AG04449 (cell line): ENCODE measurements at regions not wholly inside any gene's neighbourhood (a gene's known extent, or its start where the extent isn't known, plus 50 kb on each side); places are given as distances from the start of the nearest gene placed in this dataset.

Source experiments
- CTCF ChIA-PET: fragments of 350-600 bp; formaldehyde crosslinking; extraction: SDS; loops from one replicate; lab custom pipeline; 2021; ENCODE audit warnings: antibody characterized with exemption; lab: Yijun Ruan, JAX
- POLR2A ChIA-PET: fragments of 400-600, 350-600 bp; formaldehyde crosslinking; extraction: SDS; loops from one replicate; lab custom pipeline; 2020; ENCODE audit warnings: antibody characterized with exemption, inconsistent platforms; lab: Yijun Ruan, JAX
- DNase-seq: peaks from one replicate; pipeline ENCODE4 v3.0.0-alpha.2; 2010; ENCODE audit warnings: low read depth, low spot score
- H3K4me3 ChIP-seq: 2 replicates; pipeline ENCODE4 v1.5.1; 2011; ENCODE audit warnings: low read depth, mild to moderate bottlenecking, control low read depth, low read length
- TF ChIP-seq, protein P1 (sequence below): IDR thresholded peaks from one replicate; pipeline ENCODE4 v1.5.1; 2011; ENCODE audit warnings: mild to moderate bottlenecking, moderate library complexity, low read length, control low read depth, inconsistent platforms; ENCODE audit not compliant: insufficient read depth; ENCODE audit errors: missing control alignments

DNA sequence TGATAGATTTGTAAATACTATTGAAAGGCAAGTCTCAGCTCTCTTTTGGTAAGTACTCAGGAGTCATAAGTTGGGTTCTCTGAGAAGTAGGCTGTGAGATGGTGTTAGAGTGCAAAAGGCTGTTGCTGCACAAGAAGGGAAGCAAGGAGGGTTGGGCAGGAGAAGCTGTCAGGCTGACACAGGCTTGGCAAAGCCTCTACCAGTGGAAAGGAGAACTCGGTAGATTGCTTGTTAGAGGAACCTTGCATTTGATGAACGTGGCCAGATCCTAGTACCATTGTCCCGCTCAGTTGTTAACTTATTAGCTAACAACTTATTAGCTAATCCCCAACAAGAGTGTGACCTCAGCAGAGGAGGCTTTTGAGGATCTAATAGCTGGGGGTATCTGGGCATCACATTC is 449.3 kb upstream of the BOD1L1 start:
- H3K4me3 ChIP-seq: no peak overlapping the region
- ChIA-PET POLR2A (no interaction called here), CTCF (interaction anchor here (1.5 kb wide), 1 partner anchor 170 kb away, joined by 6 read pairs; no protein-coding TSS in a partner anchor)
- no peak for DNase-seq
- TF ChIP-seq, protein P1, sequence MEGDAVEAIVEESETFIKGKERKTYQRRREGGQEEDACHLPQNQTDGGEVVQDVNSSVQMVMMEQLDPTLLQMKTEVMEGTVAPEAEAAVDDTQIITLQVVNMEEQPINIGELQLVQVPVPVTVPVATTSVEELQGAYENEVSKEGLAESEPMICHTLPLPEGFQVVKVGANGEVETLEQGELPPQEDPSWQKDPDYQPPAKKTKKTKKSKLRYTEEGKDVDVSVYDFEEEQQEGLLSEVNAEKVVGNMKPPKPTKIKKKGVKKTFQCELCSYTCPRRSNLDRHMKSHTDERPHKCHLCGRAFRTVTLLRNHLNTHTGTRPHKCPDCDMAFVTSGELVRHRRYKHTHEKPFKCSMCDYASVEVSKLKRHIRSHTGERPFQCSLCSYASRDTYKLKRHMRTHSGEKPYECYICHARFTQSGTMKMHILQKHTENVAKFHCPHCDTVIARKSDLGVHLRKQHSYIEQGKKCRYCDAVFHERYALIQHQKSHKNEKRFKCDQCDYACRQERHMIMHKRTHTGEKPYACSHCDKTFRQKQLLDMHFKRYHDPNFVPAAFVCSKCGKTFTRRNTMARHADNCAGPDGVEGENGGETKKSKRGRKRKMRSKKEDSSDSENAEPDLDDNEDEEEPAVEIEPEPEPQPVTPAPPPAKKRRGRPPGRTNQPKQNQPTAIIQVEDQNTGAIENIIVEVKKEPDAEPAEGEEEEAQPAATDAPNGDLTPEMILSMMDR: no peak

DNA sequence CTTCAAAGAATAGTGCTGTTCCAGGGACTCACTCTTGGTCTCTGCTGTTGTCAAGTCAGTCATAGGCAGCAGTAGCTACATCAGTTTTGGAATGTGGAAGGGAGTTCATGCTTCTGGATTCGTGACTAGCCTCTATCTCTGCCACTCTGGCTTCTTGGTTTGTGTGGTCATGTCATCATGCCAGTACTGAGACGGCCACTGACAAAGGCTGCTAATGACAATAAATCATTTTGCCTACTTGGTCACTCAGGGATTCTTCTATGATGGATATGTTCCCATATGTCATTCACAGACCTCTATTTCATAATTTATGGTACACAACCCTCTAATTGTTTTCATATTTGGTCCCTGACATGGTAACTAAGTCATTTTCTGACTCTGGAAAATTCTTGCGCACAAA is 450.8 kb upstream of the BOD1L1 start:
- TF ChIP-seq, protein P1: no peak
- CTCF ChIA-PET: no interaction called here

DNA sequence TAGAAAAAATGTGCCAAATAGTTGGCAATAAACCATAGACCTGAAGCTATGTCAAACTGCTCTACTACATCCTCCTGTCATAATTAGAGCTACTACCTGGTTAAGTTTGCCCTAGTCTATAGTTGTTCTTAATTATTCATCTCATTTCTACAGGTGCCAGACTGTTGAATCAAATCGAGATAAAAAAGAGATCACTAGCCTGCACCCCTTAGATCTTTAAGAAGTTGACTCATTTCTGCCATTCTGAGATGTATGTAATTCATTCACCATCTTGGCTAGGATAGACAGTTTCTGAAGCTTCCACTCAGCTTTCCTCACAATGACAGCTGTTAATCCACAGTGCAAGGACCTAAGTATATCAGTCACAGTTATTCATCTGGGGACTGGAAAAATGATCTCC is 452.1 kb upstream of the BOD1L1 start:
- TF ChIP-seq, protein P1: no peak
- no peak for DNase-seq
- ChIA-PET POLR2A (no interaction called here), CTCF (no interaction called here)
- H3K4me3 ChIP-seq: no peak overlapping the region

More for the DNA sequence above, 450.8 kb upstream of the BOD1L1 start:
- POLR2A ChIA-PET: no interaction called here
- H3K4me3 ChIP-seq: no peak overlapping the region
- DNase-seq: no peak

DNA sequence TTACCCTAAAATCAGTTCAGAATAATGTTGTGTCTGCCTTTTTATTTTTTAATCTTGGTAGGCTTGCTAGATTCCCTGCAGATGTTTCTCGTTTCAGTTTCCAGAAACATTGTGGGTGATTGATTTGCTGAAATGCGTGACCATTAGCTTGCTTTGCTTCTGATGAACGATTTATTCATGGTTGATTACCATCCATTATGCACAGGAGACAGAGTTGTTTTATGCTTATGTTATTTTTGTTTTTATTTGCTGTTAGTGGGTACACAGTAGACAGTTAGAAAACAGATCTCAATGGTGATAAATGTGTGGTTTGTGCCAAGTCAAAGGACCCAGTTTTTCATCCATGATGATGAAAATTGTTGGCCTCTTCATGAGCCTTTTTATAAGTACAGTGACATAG is 455.6 kb upstream of the BOD1L1 start:
- no peak overlapping the region for H3K4me3 ChIP-seq
- DNase-seq: no peak
- CTCF ChIA-PET: interaction anchor here (1.4 kb wide), 1 partner anchor 11 kb away, joined by 3 read pairs; no protein-coding TSS in a partner anchor
- TF ChIP-seq, protein P1: no peak
- POLR2A ChIA-PET: no interaction called here

DNA sequence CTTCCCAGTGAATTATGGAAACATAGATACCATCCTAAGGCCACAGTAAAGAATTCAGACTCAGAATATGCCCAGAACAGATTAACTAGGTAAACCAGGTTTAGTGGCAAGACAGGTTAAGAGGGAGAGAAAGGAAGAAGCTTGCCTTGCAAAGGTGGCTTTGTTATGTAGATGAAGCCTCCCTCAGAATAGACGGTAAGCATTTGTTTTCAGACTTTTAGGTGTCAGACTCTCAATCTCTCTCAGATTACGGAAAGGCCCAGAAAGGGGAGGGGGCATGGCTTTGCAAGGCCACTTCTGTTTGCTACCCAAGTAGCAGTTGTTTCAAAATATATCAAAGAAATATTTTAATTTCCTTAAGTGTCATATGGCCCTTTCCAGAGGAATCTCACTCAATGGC is 457.1 kb upstream of the BOD1L1 start:
- TF ChIP-seq, protein P1: no peak
- ChIA-PET CTCF (no interaction called here), POLR2A (no interaction called here)
- DNase-seq: no peak
- H3K4me3 ChIP-seq: no peak overlapping the region

DNA sequence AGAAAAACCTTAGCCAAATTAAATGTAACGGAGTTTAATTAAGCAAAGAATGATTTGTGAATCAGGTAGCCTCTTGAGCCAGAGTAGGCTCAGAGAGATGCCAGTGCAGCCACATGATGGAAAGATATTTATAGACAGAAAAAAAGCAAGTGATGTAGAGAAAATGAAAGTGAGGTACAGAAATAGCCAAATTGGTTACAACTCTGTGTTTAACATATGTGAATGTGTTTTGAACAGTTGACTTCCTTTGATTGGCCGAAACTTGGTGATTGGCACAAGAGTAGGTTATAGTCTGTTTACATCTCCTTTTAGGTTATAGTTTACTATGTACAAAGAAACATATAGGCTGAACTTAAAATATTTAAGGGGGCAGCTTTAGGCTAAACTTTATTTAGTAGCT is 459.9 kb upstream of the BOD1L1 start:
- ChIA-PET CTCF (no interaction called here), POLR2A (no interaction called here)
- H3K4me3 ChIP-seq: no peak overlapping the region
- DNase-seq: no peak
- TF ChIP-seq, protein P1: no peak
